Coronary artery (tissue), 2 donors: ENCODE measurements at regions not wholly inside any gene's neighbourhood (a gene's known extent, or its start where the extent isn't known, plus 50 kb on each side); places are given as distances from the start of the nearest gene placed in this dataset.

ENCODE experiments used
- DNase-seq: peaks from one replicate; pipeline ENCODE4 v3.0.0-alpha.2; 2017; ENCODE audit warnings: low spot score
- H3K27ac ChIP-seq, 2 donors: fragments of 200-600 bp; sonication (generic); one replicate each; pipeline ENCODE4 v1.5.1; 2016 to 2019
- H3K4me3 ChIP-seq: fragments of 200-600 bp; sonication (generic); 2 replicates; pipeline ENCODE4 v1.5.1; 2016; ENCODE audit warnings: mild to moderate bottlenecking, moderate library complexity
- TF ChIP-seq, protein P1 (sequence below): fragments of 200-600 bp; sonication (generic); IDR thresholded peaks from one replicate; pipeline ENCODE4 v1.5.1; 2019; ENCODE audit warnings: antibody characterized with exemption

DNA sequence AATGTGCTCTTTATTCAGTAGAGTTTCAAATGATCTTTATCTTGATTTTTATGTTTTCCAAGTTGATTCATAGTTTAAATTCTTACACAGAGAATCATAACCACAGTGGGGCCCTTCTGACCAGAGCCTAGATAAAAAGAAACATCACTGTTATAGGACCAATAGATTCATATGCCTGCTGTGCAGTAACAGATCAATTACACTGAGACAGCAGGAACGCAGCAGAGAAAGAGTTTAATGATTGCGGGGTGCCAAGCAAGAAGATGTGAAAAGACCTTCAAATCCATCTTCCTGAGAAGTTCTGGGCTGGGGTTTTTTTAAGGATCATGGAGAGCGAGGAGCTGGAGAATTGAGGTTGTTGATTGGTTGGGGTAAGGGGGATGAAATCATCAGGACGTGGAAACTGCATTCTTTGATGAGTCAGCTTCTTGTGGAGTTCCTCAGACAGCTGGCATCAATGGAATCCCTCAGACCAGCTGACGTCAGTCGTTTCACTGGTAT, 346.6 kb downstream of the TBC1D4 start:
- no peak for DNase-seq
- TF ChIP-seq, protein P1, sequence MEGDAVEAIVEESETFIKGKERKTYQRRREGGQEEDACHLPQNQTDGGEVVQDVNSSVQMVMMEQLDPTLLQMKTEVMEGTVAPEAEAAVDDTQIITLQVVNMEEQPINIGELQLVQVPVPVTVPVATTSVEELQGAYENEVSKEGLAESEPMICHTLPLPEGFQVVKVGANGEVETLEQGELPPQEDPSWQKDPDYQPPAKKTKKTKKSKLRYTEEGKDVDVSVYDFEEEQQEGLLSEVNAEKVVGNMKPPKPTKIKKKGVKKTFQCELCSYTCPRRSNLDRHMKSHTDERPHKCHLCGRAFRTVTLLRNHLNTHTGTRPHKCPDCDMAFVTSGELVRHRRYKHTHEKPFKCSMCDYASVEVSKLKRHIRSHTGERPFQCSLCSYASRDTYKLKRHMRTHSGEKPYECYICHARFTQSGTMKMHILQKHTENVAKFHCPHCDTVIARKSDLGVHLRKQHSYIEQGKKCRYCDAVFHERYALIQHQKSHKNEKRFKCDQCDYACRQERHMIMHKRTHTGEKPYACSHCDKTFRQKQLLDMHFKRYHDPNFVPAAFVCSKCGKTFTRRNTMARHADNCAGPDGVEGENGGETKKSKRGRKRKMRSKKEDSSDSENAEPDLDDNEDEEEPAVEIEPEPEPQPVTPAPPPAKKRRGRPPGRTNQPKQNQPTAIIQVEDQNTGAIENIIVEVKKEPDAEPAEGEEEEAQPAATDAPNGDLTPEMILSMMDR = no peak
- H3K4me3 ChIP-seq = no peak overlapping the region
- no peak overlapping the region for H3K27ac ChIP-seq

GRCh38 chr13:75132701-75133695, 349.0 kb downstream of the TBC1D4 start:
- DNase-seq = no peak
- TF ChIP-seq, protein P1 = no peak
- H3K27ac ChIP-seq = no peak overlapping the region
- H3K4me3 ChIP-seq = no peak overlapping the region

- no peak overlapping the region for H3K4me3 ChIP-seq
- DNase-seq = no peak
- TF ChIP-seq, protein P1 = no peak
- no peak overlapping the region for H3K27ac ChIP-seq
Measured at GRCh38 chr13:75129331-75129730, 352.6 kb downstream of the TBC1D4 start.

DNA sequence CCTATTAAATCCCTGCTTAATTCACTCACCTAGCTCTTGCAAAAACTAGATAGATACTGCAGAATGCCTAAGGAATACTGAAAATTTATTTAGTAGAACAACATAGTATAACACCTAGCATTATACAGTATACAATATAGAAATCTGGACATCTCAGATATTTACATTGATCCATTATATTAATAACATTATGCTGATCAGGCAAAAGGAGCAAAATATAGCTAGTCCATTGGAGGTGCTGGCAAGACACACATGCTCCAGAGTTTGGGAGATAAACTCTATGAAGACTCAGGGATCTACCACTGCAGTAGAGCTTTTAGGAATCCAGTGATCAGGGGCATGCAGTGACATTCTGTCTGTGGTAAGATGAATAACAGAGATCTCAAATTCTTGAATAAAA, 357.6 kb downstream of the TBC1D4 start:
- TF ChIP-seq, protein P1 = no peak
- Histone ChIP-seq H3K4me3 (no peak overlapping the region), H3K27ac (no peak overlapping the region)
- DNase-seq = no peak

DNA sequence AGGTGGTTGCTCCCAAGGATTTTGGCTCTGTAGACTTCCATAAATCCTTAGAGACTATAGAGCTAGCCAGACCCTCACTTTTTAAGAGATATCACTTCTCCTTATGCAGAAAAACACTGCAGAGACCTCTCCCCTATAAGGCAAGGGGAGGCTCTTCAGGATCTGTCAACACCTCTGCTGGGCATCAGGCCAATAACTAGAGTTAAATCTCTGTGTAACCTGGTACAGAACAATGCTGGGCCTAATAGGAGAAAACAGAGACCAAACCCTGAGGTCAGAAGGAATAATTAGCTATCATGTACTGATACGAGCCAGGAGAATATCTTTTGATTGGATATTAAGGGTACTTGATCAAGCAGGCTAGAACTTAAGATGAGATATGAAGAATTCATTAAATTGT, 358.5 kb downstream of the TBC1D4 start:
- Histone ChIP-seq H3K4me3 (no peak overlapping the region), H3K27ac (no peak overlapping the region)
- no peak for DNase-seq
- TF ChIP-seq, protein P1 = no peak

GRCh38 chr13:75120085-75120484, 361.9 kb downstream of the TBC1D4 start:
- TF ChIP-seq, protein P1 = no peak
- no peak for DNase-seq
- no peak overlapping the region for H3K27ac ChIP-seq
- no peak overlapping the region for H3K4me3 ChIP-seq

GRCh38 chr13:75115171-75115570, 366.8 kb downstream of the TBC1D4 start:
- TF ChIP-seq, protein P1 = no peak
- no peak overlapping the region for H3K4me3 ChIP-seq
- no peak for DNase-seq
- no peak overlapping the region for H3K27ac ChIP-seq
